ENCODE measurements at regions not wholly inside any gene's neighbourhood (a gene's known extent, or its start where the extent isn't known, plus 50 kb on each side); places are given as distances from the start of the nearest gene placed in this dataset.
"Not testable (repeated sequence)": the region's sequence is repeated elsewhere in the genome, so short reads cannot be mapped to it uniquely, and the experiment has no call there.

DNA sequence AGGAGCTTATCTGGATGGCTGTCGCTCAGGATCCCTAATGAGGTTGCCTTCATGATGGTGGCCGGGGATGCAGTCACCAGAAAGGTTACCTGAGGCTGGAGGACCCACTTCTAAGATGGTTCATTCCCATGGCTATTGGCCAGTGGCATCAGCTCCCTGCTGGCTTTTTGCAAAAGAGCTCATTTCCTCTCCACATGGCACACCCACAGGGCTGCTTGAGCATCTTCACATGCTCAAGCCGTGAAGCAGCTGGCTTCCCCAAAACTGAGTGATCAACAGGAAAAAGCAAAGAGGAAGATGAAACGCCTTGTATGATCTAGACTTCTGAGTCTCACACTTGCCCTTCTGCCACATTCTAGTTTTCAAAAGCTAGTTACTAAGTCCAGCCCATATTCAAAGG is 124.6 kb upstream of the CXADR start:
- DNase-seq: no peak

DNA sequence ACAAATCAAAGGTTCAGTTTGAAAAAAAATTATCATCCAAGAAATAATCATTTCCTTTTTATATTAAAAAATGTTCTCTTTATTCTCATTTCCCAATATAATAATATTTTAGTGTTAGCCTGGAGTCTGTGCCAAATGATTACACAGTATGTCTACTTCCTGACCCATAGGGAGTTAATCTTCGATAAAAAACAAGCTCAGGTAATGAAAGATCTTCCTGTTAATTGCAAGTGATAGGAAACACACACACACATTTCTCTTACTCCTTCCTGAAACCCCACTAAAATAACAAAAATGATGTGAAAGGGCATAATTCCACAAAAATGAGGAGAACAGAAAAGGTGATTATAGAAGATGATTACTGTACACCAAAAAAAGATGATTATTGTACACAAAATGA is 123.5 kb upstream of the CXADR start:
- DNase-seq: no peak

DNA sequence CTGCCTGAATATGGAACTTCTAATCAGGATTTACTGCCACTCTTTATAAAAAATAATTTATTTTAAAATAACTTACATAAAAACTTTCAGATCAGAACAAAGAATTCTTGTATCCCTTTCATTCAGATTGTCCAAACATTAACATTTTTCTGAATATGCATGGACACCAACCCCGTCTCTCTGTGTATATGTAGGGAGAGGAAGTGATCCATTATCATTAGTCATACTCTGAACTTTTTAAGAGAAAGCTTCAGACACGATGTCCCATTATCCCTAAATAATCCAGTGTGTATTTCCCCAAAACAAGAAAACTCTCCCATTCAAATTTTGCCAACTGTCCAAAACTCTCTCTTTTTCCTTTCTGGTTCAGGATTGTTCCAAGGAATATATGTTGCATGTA is 122.3 kb upstream of the CXADR start:
- no peak for DNase-seq

DNA sequence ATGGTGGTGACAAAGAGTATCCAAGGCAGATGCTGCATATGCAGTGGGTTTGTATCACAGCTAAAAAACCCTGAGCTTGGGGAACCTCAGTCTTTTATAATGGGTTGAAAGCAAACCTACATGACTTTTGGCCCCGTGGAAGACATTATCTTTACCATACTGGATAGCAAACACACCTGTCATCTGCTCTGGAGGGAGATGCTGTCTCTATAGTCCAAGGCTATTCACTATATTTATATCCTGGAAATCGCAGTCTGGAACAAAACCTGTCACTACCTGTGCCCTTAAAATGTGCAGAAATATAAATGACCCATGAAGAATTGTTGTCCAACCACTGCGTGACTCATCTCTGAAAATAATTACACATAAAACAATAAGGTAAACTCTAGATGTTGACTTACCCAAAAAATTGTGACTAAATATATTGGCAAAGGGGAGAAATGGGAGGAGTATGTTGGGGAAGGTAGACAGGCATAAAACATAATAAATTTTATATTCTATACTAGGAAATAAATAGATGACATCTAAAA is 121.0 kb upstream of the CXADR start:
- no peak for DNase-seq

GRCh38 chr21:17393413-17393812 is 119.4 kb upstream of the CXADR start:
- no peak for DNase-seq

- DNase-seq: no peak
Observed at GRCh38 chr21:17396948-17397347, 115.9 kb upstream of the CXADR start.

- no peak for DNase-seq
Observed at GRCh38 chr21:17397703-17398102, 115.1 kb upstream of the CXADR start.

GRCh38 chr21:17398954-17399353 is 113.9 kb upstream of the CXADR start:
- DNase-seq: not testable (repeated sequence)

DNA sequence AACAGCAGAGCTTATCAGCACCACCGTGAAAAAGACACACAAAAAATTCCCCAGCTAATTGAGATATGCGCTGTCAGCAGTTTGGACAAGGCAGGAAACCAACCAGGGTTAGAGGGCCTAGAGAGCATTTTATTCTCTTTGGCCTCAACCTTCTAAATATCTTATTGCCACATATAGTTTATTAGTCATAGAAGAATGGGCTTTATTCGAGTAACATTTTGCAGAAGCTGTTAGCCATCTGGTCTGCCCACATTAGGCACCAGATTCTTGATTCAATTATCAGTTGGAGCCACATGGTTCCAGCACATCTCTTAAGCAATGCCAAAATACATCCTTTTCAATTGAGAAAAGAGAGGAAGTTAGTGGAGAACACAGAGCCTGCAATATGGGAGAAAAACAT is 109.9 kb upstream of the CXADR start:
- no peak for DNase-seq

DNA sequence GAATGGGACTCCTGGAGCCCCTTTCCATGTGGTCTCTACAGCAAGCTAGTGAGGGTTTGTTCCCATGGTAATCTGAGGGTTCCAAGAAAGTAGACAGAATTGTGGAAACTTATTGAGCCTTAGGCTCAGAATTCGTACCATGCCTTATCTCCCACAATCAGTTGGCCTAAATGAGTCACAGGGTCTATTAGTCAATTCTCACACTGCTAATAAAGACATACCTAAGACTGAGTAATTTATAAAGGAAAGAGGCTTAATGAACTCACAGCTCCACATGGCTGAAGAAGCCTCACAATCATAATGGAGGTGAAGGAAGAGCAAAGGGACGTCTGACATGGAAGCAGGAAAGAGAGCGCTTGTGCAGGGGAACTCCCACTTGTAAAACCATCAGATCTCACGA is 106.6 kb upstream of the CXADR start:
- DNase-seq: no peak

- DNase-seq: no peak
Observed at GRCh38 chr21:17414766-17415165, 98.1 kb upstream of the CXADR start.

GRCh38 chr21:17416139-17416538 is 96.7 kb upstream of the CXADR start:
- no peak for DNase-seq

- no peak for DNase-seq
Observed at GRCh38 chr21:17422931-17423330, 89.9 kb upstream of the CXADR start.

GRCh38 chr21:17427157-17427556 is 85.7 kb upstream of the CXADR start:
- no peak for DNase-seq

GRCh38 chr21:17427831-17428483 is 84.9 kb upstream of the CXADR start:
- DNase-seq: no peak

DNA sequence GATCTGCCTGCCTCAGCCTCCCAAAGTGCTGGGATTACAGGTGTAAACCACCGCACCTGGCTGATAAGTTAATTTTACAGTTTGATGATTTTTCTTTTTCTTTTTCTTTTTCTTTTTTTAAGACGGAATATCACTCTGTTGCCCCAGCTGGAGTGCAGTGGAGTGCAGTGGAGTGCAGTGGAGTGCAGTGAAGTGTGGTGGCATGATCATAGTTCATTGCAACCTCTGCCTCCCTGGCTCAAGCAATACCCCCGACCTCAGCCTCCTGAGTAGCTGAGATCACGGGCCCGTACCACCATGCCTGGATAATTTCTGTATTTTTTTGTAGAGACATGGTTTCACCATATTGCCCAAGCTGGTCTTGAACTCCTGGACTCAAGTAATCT is 84.4 kb upstream of the CXADR start:
- DNase-seq: no peak

DNA sequence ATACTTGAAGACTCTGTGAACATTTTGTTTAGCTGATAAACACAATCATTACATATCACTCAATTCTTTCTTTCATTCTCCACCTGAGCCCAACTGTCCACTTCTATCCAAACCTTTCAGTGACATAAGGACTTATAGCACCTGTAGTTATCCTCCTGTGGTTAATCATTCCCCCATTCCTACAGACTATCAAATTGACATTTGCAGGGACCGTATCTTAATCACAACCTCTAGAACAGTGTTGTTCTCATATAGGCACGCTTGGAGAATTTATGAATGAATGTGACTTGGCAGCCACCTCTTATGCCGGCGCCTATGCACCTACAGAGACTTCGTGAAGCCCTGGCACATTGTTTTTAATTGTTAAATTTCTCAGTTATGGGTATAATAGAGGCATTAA is 83.9 kb upstream of the CXADR start:
- DNase-seq: no peak

DNA sequence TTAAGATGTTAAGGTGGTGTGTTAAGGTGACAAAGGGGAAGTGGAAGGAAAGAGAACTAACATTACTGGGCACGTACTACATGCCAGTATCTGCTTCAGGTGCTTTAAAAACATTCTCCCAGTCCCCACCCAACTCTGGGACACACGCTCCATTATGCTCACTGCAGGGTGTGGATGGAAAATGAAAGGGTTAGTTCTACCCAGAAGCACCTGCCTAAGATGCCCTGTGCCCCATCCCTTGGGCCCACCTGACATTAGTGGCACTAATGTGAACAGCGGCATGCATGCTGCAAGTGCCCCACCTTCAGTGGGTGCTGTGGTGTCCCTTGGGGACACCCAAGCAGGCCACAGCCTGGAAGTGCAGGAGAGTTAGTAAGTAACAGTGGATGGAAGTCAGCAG is 82.9 kb upstream of the CXADR start:
- DNase-seq: no peak

GRCh38 chr21:17432732-17433057 is 80.1 kb upstream of the CXADR start:
- no peak for DNase-seq

DNA sequence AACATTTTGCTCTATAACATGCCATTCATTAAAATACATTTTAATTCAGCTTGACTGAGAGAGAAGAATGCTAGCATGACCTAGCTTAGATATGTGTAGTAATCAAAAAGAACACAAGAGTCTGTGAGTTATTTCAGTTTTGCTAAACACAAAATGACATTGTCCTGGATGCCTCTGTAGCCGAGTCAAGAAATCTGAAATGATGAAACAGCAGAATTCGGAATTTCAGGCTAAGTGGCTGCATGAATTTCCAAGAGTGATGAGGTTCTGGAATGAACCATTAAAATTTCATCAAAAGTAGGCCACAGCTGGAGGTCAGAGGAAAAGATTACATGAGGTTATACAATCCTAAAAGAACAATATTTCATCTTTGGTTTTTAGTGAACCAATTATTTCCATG is 79.1 kb upstream of the CXADR start:
- DNase-seq: no peak

- no peak for DNase-seq
Observed at GRCh38 chr21:17435565-17436543, 77.0 kb upstream of the CXADR start.

DNA sequence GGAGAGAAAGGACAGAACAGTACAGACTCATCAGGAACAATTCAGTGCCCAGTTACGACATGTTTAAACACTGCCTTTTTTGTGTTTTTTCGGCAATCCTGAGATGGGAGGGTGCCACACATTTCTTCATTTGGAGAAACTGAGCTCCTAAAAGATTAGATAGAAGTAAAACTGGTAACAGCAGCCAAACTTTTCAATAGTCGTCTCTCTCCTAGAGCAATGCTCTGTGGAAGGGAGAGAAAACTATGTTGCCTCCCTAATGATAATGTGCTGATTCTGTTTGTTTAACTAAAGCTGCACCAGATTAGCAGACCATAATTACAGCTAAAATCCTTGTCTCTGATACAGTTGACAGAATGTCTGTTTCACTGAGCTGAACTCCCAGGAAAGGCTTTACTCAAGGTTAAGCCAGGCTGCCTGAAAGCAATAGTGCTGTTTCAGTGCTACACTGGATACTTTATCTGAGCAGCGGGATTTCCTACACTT is 76.2 kb upstream of the CXADR start:
- DNase-seq: no peak

DNA sequence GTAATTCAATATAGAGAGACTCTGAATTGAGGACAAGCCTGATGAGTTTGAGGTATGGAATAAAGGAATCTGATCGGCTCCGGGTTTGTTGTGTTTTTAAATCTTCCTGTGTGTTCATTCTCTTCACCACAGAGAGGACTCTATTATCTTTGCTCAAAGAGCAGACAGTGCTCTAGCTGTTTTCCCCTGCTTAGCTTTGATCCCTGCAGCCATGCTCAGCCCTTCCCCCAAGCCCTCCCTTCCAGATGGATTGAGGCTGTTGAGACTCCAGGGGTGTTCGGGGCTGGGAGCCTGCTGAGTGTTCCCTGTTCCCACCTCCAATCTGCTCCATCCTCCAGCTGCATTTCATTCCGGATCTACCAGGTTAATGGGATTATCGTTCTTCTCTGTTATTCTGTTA is 74.2 kb upstream of the CXADR start:
- DNase-seq: no peak

DNA sequence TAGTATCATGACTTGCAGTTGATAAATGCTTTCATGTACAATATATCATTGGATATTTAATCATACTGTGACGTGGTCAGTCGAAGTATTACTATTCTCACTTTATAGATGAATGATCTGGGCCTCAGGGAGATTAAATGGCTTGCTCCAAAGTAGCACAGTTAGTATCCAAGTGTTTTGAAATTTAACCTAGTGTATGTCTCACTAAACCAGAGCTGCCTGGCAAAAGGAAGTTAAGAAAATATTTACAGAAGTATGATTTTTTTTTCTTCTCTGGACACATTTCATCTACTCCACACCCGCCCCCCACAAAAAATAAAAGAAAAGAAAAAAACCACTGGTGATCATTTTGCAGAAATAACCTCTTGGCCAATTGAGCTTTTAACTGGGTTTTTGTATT is 71.9 kb upstream of the CXADR start:
- no peak for DNase-seq
